ENCODE measurements at regions not wholly inside any gene's neighbourhood (a gene's known extent, or its start where the extent isn't known, plus 50 kb on each side); places are given as distances from the start of the nearest gene placed in this dataset.

DNA sequence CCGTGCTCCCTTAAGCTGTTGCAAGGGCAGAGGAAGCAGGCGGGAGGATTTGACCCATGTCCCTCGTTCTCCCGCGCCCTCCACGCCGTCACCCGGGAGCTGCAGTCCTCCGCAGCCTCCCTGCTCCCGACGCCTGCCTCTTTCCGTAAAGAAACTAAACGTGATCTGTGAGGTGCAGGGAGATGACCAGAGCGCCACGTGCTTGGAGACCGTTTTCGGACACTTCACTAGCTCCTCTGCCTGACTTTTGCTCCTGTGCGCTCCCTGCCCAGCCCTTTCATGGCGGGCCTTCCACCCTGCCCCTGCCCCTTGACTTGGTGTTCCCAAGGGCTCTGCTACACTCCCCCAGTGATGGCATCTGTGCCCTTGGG, 171.2 kb downstream of the LSM5 start:
- no peak overlapping the region for H2BK5ac ChIP-seq (ENCODE audit: low read depth, low read length, poor library complexity, severe bottlenecking)
- H3K14ac ChIP-seq (ENCODE audit: low read length in 2 of 2): no peak overlapping the region
- no peaks in the 10 kb centered on the region for H3K79me1 ChIP-seq (replicated peaks; ENCODE audit: low read length, poor library complexity, severe bottlenecking)
- H2AFZ ChIP-seq (ENCODE audit: low read depth, low read length): no peak overlapping the region
- H3K27ac ChIP-seq (ENCODE audit: low read length, poor library complexity, severe bottlenecking): no peak overlapping the region
- no peak overlapping the region for H2BK12ac ChIP-seq (ENCODE audit: low read length in 2 of 2)
- H3K4me2 ChIP-seq (ENCODE audit: low read length, poor library complexity, severe bottlenecking): no peak overlapping the region
- H3K36me3 ChIP-seq (ENCODE audit: control insufficient read depth in 1 of 2, insufficient read depth in 2 of 2, low read depth in 1 of 2, low read length in 2 of 2): no peaks in the 10 kb centered on the region
- 88% methylated on average over 19 of the region's 19 CpGs for WGBS
- H3K9ac ChIP-seq (ENCODE audit: low read length): peak overlapping the region; percentile 17
- H2BK15ac ChIP-seq (ENCODE audit: low read depth, poor library complexity, severe bottlenecking): no peak overlapping the region
- no peak overlapping the region for H2BK120ac ChIP-seq (ENCODE audit: low read depth, low read length)
- H3K4me1 ChIP-seq (ENCODE audit: control insufficient read depth, insufficient read depth, low read depth, low read length): no peaks in the 10 kb centered on the region
- H3K4ac ChIP-seq (ENCODE audit: low read depth in 1 of 2, low read length in 2 of 2): no peak overlapping the region
- no peak overlapping the region for H2AK5ac ChIP-seq (ENCODE audit: low read length, severe bottlenecking)
- no peak overlapping the region for H4K8ac ChIP-seq (ENCODE audit: low read length)
- H3K9me3 ChIP-seq (ENCODE audit: control insufficient read depth, low read length): no peaks in the 10 kb centered on the region
- H3K4me3 ChIP-seq (ENCODE audit: insufficient read depth in 1 of 2, low read depth in 1 of 2, low read length in 2 of 2): peak overlapping the region in 1 of 2 experiments; percentile 70
- H4K91ac ChIP-seq (ENCODE audit: low read length): no peak overlapping the region
- no peak overlapping the region for H3K23ac ChIP-seq (ENCODE audit: low read length in 2 of 2)
- H3K18ac ChIP-seq (ENCODE audit: low read depth in 1 of 2, low read length in 2 of 2): no peak overlapping the region
- no peak for DNase-seq
- peaks cover 9 to 54% of the 10 kb centered on the region in 2 experiments for H3K27me3 ChIP-seq (ENCODE audit: control insufficient read depth in 1 of 2, insufficient read depth in 1 of 2, low read length in 2 of 2)

- no peak for DNase-seq
- Histone ChIP-seq H3K4ac (ENCODE audit: low read depth in 1 of 2, low read length in 2 of 2) (no peak overlapping the region), H3K9me3 (ENCODE audit: control insufficient read depth, low read length) (no peaks in the 10 kb centered on the region)
Observed at GRCh38 chr7:32318300-32319011, 171.7 kb downstream of the LSM5 start.

GRCh38 chr7:32316839-32317238, 173.3 kb downstream of the LSM5 start:
- no peak overlapping the region for H3K27ac ChIP-seq (ENCODE audit: low read length, poor library complexity, severe bottlenecking)
- H3K9me3 ChIP-seq (ENCODE audit: control insufficient read depth, low read length): no peaks in the 10 kb centered on the region
- no peak overlapping the region for H2BK120ac ChIP-seq (ENCODE audit: low read depth, low read length)
- no peak for DNase-seq
- no peak overlapping the region for H3K23ac ChIP-seq (ENCODE audit: low read length in 2 of 2)
- no peak overlapping the region for H3K4ac ChIP-seq (ENCODE audit: low read depth in 1 of 2, low read length in 2 of 2)
- H2AFZ ChIP-seq (ENCODE audit: low read depth, low read length): no peak overlapping the region
- H2BK12ac ChIP-seq (ENCODE audit: low read length in 2 of 2): no peak overlapping the region
- H2BK5ac ChIP-seq (ENCODE audit: low read depth, low read length, poor library complexity, severe bottlenecking): no peak overlapping the region
- no peak overlapping the region for H2BK15ac ChIP-seq (ENCODE audit: low read depth, poor library complexity, severe bottlenecking)
- H3K4me2 ChIP-seq (ENCODE audit: low read length, poor library complexity, severe bottlenecking): no peak overlapping the region
- no peaks in the 10 kb centered on the region for H3K4me1 ChIP-seq (ENCODE audit: control insufficient read depth, insufficient read depth, low read depth, low read length)
- H3K4me3 ChIP-seq (ENCODE audit: insufficient read depth in 1 of 2, low read depth in 1 of 2, low read length in 2 of 2): no peak overlapping the region
- no peak overlapping the region for H4K8ac ChIP-seq (ENCODE audit: low read length)
- no peak overlapping the region for H3K18ac ChIP-seq (ENCODE audit: low read depth in 1 of 2, low read length in 2 of 2)
- H3K27me3 ChIP-seq (ENCODE audit: control insufficient read depth in 1 of 2, insufficient read depth in 1 of 2, low read length in 2 of 2): peaks cover 6 to 51% of the 10 kb centered on the region in 2 experiments
- no peak overlapping the region for H3K9ac ChIP-seq (ENCODE audit: low read length)
- no peak overlapping the region for H3K14ac ChIP-seq (ENCODE audit: low read length in 2 of 2)
- no peaks in the 10 kb centered on the region for H3K36me3 ChIP-seq (ENCODE audit: control insufficient read depth in 1 of 2, insufficient read depth in 2 of 2, low read depth in 1 of 2, low read length in 2 of 2)
- 68% methylated on average over 4 of the region's 4 CpGs for WGBS
- H4K91ac ChIP-seq (ENCODE audit: low read length): no peak overlapping the region
- H2AK5ac ChIP-seq (ENCODE audit: low read length, severe bottlenecking): no peak overlapping the region
- H3K79me1 ChIP-seq (replicated peaks; ENCODE audit: low read length, poor library complexity, severe bottlenecking): no peaks in the 10 kb centered on the region

More at GRCh38 chr7:32318300-32319011, 171.7 kb downstream of the LSM5 start:
- WGBS: 83% methylated on average over 36 of the region's 36 CpGs
- H3K27ac ChIP-seq (ENCODE audit: low read length, poor library complexity, severe bottlenecking): no peak overlapping the region
- H3K4me3 ChIP-seq (ENCODE audit: insufficient read depth in 1 of 2, low read depth in 1 of 2, low read length in 2 of 2): peak overlapping the region in 1 of 2 experiments; percentile 70
- no peak overlapping the region for H3K14ac ChIP-seq (ENCODE audit: low read length in 2 of 2)
- H4K91ac ChIP-seq (ENCODE audit: low read length): no peak overlapping the region
- H3K4me2 ChIP-seq (ENCODE audit: low read length, poor library complexity, severe bottlenecking): no peak overlapping the region
- H3K4me1 ChIP-seq (ENCODE audit: control insufficient read depth, insufficient read depth, low read depth, low read length): no peaks in the 10 kb centered on the region
- no peak overlapping the region for H3K23ac ChIP-seq (ENCODE audit: low read length in 2 of 2)
- H4K8ac ChIP-seq (ENCODE audit: low read length): no peak overlapping the region
- H2AK5ac ChIP-seq (ENCODE audit: low read length, severe bottlenecking): no peak overlapping the region
- no peak overlapping the region for H2AFZ ChIP-seq (ENCODE audit: low read depth, low read length)
- H3K27me3 ChIP-seq (ENCODE audit: control insufficient read depth in 1 of 2, insufficient read depth in 1 of 2, low read length in 2 of 2): peaks cover 8 to 54% of the 10 kb centered on the region in 2 experiments
- no peak overlapping the region for H2BK5ac ChIP-seq (ENCODE audit: low read depth, low read length, poor library complexity, severe bottlenecking)
- no peak overlapping the region for H2BK120ac ChIP-seq (ENCODE audit: low read depth, low read length)
- H2BK12ac ChIP-seq (ENCODE audit: low read length in 2 of 2): no peak overlapping the region
- H3K79me1 ChIP-seq (replicated peaks; ENCODE audit: low read length, poor library complexity, severe bottlenecking): no peaks in the 10 kb centered on the region
- H3K18ac ChIP-seq (ENCODE audit: low read depth in 1 of 2, low read length in 2 of 2): no peak overlapping the region
- H3K36me3 ChIP-seq (ENCODE audit: control insufficient read depth in 1 of 2, insufficient read depth in 2 of 2, low read depth in 1 of 2, low read length in 2 of 2): no peaks in the 10 kb centered on the region
- peak overlapping the region; percentile 17 for H3K9ac ChIP-seq (ENCODE audit: low read length)
- H2BK15ac ChIP-seq (ENCODE audit: low read depth, poor library complexity, severe bottlenecking): no peak overlapping the region

DNA sequence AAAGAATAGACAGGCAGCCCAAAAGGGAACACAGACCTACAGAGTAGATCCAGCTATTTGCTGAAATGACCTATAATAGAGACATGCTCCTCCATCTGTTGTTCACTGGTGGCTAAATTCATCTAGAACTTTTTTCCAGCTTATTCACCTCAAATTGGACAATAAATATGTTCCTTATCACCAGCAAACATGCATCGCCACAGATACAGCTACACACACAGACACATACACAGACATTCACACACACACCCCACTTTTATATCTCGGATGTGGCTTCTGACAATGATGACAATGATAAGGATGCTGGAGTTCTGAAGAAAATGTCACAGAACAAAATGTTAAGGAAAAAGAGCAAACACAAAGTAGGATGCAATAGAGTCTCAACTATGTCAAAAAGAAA, 175.4 kb downstream of the LSM5 start:
- Histone ChIP-seq H2BK15ac (ENCODE audit: low read depth, poor library complexity, severe bottlenecking) (no peak overlapping the region), H3K4me1 (ENCODE audit: control insufficient read depth, insufficient read depth, low read depth, low read length) (no peaks in the 10 kb centered on the region), H4K91ac (ENCODE audit: low read length) (no peak overlapping the region), H3K27ac (ENCODE audit: low read length, poor library complexity, severe bottlenecking) (no peak overlapping the region), H3K9ac (ENCODE audit: low read length) (no peak overlapping the region), H2BK5ac (ENCODE audit: low read depth, low read length, poor library complexity, severe bottlenecking) (no peak overlapping the region), H3K36me3 (ENCODE audit: control insufficient read depth in 1 of 2, insufficient read depth in 2 of 2, low read depth in 1 of 2, low read length in 2 of 2) (no peaks in the 10 kb centered on the region), H3K18ac (ENCODE audit: low read depth in 1 of 2, low read length in 2 of 2) (no peak overlapping the region), H3K9me3 (ENCODE audit: control insufficient read depth, low read length) (no peaks in the 10 kb centered on the region), H3K4me2 (ENCODE audit: low read length, poor library complexity, severe bottlenecking) (no peak overlapping the region), H2AK5ac (ENCODE audit: low read length, severe bottlenecking) (no peak overlapping the region), H3K4ac (ENCODE audit: low read depth in 1 of 2, low read length in 2 of 2) (no peak overlapping the region), H3K79me1 (replicated peaks; ENCODE audit: low read length, poor library complexity, severe bottlenecking) (no peaks in the 10 kb centered on the region), H2BK12ac (ENCODE audit: low read length in 2 of 2) (no peak overlapping the region), H4K8ac (ENCODE audit: low read length) (no peak overlapping the region), H2AFZ (ENCODE audit: low read depth, low read length) (no peak overlapping the region), H2BK120ac (ENCODE audit: low read depth, low read length) (no peak overlapping the region), H3K27me3 (ENCODE audit: control insufficient read depth in 1 of 2, insufficient read depth in 1 of 2, low read length in 2 of 2) (peaks cover 6 to 39% of the 10 kb centered on the region in 2 experiments), H3K23ac (ENCODE audit: low read length in 2 of 2) (no peak overlapping the region), H3K4me3 (ENCODE audit: insufficient read depth in 1 of 2, low read depth in 1 of 2, low read length in 2 of 2) (no peak overlapping the region), H3K14ac (ENCODE audit: low read length in 2 of 2) (no peak overlapping the region)
- DNase-seq: no peak
- WGBS: 100% methylated on average over 1 of the region's 2 CpGs
